NB4 (cell line): ENCODE measurements at regions not wholly inside any gene's neighbourhood (a gene's known extent, or its start where the extent isn't known, plus 50 kb on each side); places are given as distances from the start of the nearest gene placed in this dataset.

Experiments used
- DNase-seq: peaks from one replicate; pipeline ENCODE4 v3.0.0; 2010; ENCODE audit warnings: low read depth
- H3K4me3 ChIP-seq: one replicate; pipeline ENCODE4 v1.5.1; 2011; ENCODE audit warnings: mild to moderate bottlenecking, low read depth, low read length, moderate library complexity
- CTCF ChIP-seq: IDR thresholded peaks from one replicate; pipeline ENCODE4 v1.5.1; 2012; ENCODE audit warnings: low read depth, low read length
- MAX ChIP-seq: IDR thresholded peaks from 2 replicates; pipeline ENCODE4 v1.6.1; 2011; ENCODE audit warnings: low read depth, low read length
- MYC ChIP-seq: IDR thresholded peaks from 2 replicates; pipeline ENCODE4 v1.6.1; 2011; ENCODE audit warnings: low read depth, low read length
- POLR2A ChIP-seq: IDR thresholded peaks from 2 replicates; pipeline ENCODE4 v1.6.1; 2011; ENCODE audit warnings: mild to moderate bottlenecking; ENCODE audit not compliant: insufficient read length; ENCODE audit errors: extremely low read depth

GRCh38 chr12:89177802-89178395, 174.4 kb downstream of the DUSP6 start:
- no peak overlapping the region for H3K4me3 ChIP-seq
- DNase-seq: no peak
- TF ChIP-seq CTCF (no peak), POLR2A (no peak), MAX (no peak), MYC (no peak)

GRCh38 chr12:89176676-89177075, 175.6 kb downstream of the DUSP6 start:
- DNase-seq: peak; percentile 56
- TF ChIP-seq MYC (no peak), CTCF (no peak), POLR2A (no peak)
- H3K4me3 ChIP-seq: no peak overlapping the region

GRCh38 chr12:89173678-89174077, 178.6 kb downstream of the DUSP6 start:
- no peak for DNase-seq
- TF ChIP-seq MAX (no peak), MYC (no peak), CTCF (no peak), POLR2A (no peak)
- H3K4me3 ChIP-seq: no peak overlapping the region

- no peak for DNase-seq
- H3K4me3 ChIP-seq: no peak overlapping the region
- TF ChIP-seq MYC (no peak), POLR2A (no peak), CTCF (no peak), MAX (no peak)
These were observed 179.2 kb downstream of the DUSP6 start for GRCh38 chr12:89173096-89173495.

- no peak for DNase-seq
- no peak for TF ChIP-seq POLR2A
- TF ChIP-seq MYC: no peak
- TF ChIP-seq MAX: no peak
- H3K4me3 ChIP-seq: no peak overlapping the region
These were observed 180.1 kb downstream of the DUSP6 start for GRCh38 chr12:89172224-89172623.

GRCh38 chr12:89169321-89169720, 183.0 kb downstream of the DUSP6 start:
- no peak overlapping the region for H3K4me3 ChIP-seq
- no peak for DNase-seq
- no peak for TF ChIP-seq MAX
- TF ChIP-seq POLR2A: no peak
- TF ChIP-seq CTCF: no peak
- TF ChIP-seq MYC: no peak
